Prostate gland (tissue), 2 donors: ENCODE measurements at regions not wholly inside any gene's neighbourhood (a gene's known extent, or its start where the extent isn't known, plus 50 kb on each side); places are given as distances from the start of the nearest gene placed in this dataset.

ENCODE experiments used
- DNase-seq: peaks from one replicate; pipeline ENCODE4 v3.0.0-alpha.2; 2019; ENCODE audit warnings: low spot score
- H3K27ac ChIP-seq, 2 donors: fragments of 200-600 bp; sonication (generic); 2 replicates each; pipeline ENCODE4 v1.5.1; 2017 to 2019
- H3K27me3 ChIP-seq: fragments of 200-600 bp; sonication (generic); replicated peaks from 2 replicates; pipeline ENCODE4 v1.5.1; 2019; ENCODE audit not compliant: insufficient read depth
- H3K36me3 ChIP-seq, 2 donors: fragments of 200-600 bp; sonication (generic); 1 replicate in 1 of 2; 2 replicates in 1 of 2; pipeline versions ENCODE4 v1.5.1 to v1.8.1; 2017 to 2019
- H3K4me1 ChIP-seq: fragments of 200-600 bp; sonication (generic); replicated peaks from 2 replicates; pipeline ENCODE4 v1.5.1; 2019
- H3K4me3 ChIP-seq, 2 donors: fragments of 200-600 bp; sonication (generic); 2 replicates each; pipeline ENCODE4 v1.5.1; 2017 to 2019
- H3K9me3 ChIP-seq: fragments of 200-600 bp; sonication (generic); 2 replicates; pipeline ENCODE4 v1.5.1; 2017
- CTCF ChIP-seq, 4 experiments: fragments of 200-600 bp in 2 of 4; fragments of 450-650 bp in 2 of 4; sonication (generic) in 2 of 4; IDR thresholded peaks; 1 replicate in 3 of 4; 2 replicates in 1 of 4; pipeline ENCODE4 v1.5.1; 2016 to 2019; ENCODE audit warnings: antibody characterized with exemption in 4 of 4, mild to moderate bottlenecking in 2 of 4, moderate library complexity in 2 of 4
- POLR2A ChIP-seq: fragments of 450-650 bp; IDR thresholded peaks from one replicate; pipeline ENCODE4 v1.6.1; 2016; ENCODE audit warnings: antibody characterized with exemption, mild to moderate bottlenecking
- POLR2AphosphoS5 ChIP-seq: sonication (generic); formaldehyde crosslinking; IDR thresholded peaks from one replicate; pipeline ENCODE4 v1.6.1; 2017; ENCODE audit warnings: antibody characterized with exemption
- WGBS: methylation state at CpG from one replicate; pipeline ENCODE4 v1.1.5; 2018; 5-methylcytosine and 5-hydroxymethylcytosine counted together
- intact Hi-C: fragments of 100-400 bp; cut with DNase I; formaldehyde crosslinking; loops from one replicate; pipeline ENCODE4 v1.14.2; 2022

DNA sequence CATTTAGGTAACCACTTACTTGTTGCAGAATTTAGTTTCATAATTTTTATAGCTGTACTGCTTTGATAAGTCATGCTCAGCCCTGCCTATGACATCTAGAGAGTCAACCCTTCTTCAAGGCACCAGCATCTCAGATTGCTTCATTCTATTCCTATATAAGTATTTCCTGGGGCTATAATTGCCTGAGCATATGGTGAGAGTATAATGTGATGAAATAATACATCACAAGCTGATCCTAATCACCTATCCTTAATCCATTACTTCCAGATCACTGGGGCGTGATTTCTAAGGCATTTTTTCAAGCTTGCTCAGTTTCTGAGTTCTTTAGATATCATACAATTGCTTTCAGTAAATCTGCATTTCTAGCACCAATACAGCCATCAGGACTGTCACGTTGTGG is 200.0 kb upstream of the NPY2R start:
- Histone ChIP-seq H3K36me3 (no peaks in the 10 kb centered on the region), H3K27ac (no peak overlapping the region), H3K9me3 (no peaks in the 10 kb centered on the region), H3K27me3 (no peaks in the 10 kb centered on the region), H3K4me1 (no peaks in the 10 kb centered on the region), H3K4me3 (no peak overlapping the region)
- 87% methylated on average over 2 of the region's 2 CpGs for WGBS
- no peak for DNase-seq
- no peak for TF ChIP-seq POLR2A
- TF ChIP-seq POLR2AphosphoS5, result no peak
- TF ChIP-seq CTCF (IDR thresholded peaks at IDR 0.05), result no peak
- intact Hi-C loops, result no loop called here

DNA sequence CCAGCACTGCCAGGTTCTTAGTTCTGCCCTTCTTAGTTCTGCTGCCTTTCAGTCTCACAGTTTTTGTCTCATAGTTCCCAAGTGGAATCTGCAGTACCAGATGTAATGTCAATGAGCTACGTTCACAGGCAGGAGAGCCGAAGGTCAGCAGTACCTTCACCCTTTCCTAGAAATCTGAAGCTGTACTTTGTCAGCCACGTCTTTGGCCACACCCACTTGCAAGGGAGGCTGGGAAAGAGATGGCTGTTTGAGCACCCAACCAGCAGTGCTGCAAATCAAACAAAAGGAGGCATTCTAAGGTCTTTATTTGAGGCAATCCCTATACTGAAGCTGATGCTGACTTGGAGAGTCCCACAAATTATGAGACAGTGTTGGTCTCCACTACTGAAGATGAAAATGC is 199.1 kb upstream of the NPY2R start:
- Histone ChIP-seq H3K27me3 (no peaks in the 10 kb centered on the region), H3K4me1 (no peaks in the 10 kb centered on the region), H3K4me3 (no peak overlapping the region), H3K27ac (no peak overlapping the region), H3K9me3 (no peaks in the 10 kb centered on the region), H3K36me3 (no peaks in the 10 kb centered on the region)
- WGBS, result 74% methylated on average over 3 of the region's 3 CpGs
- no peak for DNase-seq
- intact Hi-C loops, result no loop called here
- no peak for TF ChIP-seq POLR2A
- TF ChIP-seq POLR2AphosphoS5, result no peak
- no peak for TF ChIP-seq CTCF (IDR thresholded peaks at IDR 0.05)

DNA sequence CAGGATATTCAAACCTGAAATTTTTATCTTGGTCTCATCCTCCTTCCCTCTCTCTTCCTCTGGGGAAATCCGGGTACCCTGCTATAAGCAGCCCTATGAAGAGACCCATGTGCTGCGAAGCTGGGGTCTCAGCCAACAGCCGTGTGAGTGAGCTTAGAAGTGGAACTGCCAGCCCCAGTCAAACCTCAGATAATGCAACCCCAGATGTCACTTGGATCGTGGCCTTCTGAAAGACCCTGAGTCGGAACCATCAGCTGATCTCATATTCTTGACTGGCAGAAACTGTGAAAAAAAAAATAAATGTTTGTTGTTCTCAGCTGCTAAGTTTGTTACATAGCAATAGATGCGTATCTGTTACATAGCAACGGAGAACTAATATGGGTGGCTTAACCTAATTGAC is 198.1 kb upstream of the NPY2R start:
- Histone ChIP-seq H3K27ac (no peak overlapping the region), H3K4me1 (no peaks in the 10 kb centered on the region), H3K36me3 (no peaks in the 10 kb centered on the region), H3K4me3 (no peak overlapping the region), H3K27me3 (no peaks in the 10 kb centered on the region), H3K9me3 (no peaks in the 10 kb centered on the region)
- 89% methylated on average over 7 of the region's 7 CpGs for WGBS
- TF ChIP-seq POLR2AphosphoS5, result no peak
- no peak for TF ChIP-seq POLR2A
- no peak for TF ChIP-seq CTCF (IDR thresholded peaks at IDR 0.05)
- intact Hi-C loops, result no loop called here
- no peak for DNase-seq

DNA sequence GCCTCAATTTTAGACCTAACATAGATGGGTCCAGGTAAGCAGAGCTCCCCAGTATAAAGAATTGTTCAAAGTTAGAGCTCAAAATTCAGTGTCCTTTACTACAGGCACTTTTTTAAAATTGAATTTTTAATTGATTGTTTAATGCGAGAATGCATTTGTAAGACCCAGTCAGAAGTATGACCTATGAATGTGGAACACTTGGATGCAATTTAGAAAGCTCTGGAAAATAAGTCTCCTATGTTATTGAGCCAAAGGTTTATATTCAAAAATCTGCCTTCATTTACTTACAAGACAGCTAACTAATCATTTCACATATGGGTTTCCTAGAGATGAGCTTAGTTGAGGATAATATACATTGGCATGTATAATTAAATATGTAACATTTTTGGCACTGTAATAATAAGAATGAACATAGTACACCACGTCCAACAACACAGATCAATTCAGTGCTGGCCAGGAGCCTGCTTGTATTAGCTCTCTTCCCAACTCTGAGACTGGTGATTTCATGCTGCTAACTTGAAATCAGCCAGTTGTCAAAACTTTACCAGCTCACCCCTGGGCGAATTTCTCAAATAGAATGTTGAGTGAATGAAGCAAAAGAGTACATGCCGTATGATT is 197.2 kb upstream of the NPY2R start:
- H3K27ac ChIP-seq, result no peak overlapping the region
- intact Hi-C loops, result no loop called here
- no peaks in the 10 kb centered on the region for H3K27me3 ChIP-seq
- no peaks in the 10 kb centered on the region for H3K9me3 ChIP-seq
- 65% methylated on average over 4 of the region's 4 CpGs for WGBS
- H3K4me1 ChIP-seq, result no peaks in the 10 kb centered on the region
- no peak for TF ChIP-seq CTCF (IDR thresholded peaks at IDR 0.05)
- TF ChIP-seq POLR2AphosphoS5, result no peak
- TF ChIP-seq POLR2A, result no peak
- no peak for DNase-seq
- H3K4me3 ChIP-seq, result no peak overlapping the region
- no peaks in the 10 kb centered on the region for H3K36me3 ChIP-seq

- H3K27me3 ChIP-seq, result no peaks in the 10 kb centered on the region
- no peaks in the 10 kb centered on the region for H3K36me3 ChIP-seq
- no peaks in the 10 kb centered on the region for H3K4me1 ChIP-seq
- intact Hi-C loops, result no loop called here
- TF ChIP-seq POLR2AphosphoS5 (no peak), POLR2A (no peak), CTCF (IDR thresholded peaks at IDR 0.05) (no peak)
- 66% methylated on average over 1 of the region's 1 CpG for WGBS
- DNase-seq, result no peak
- no peak overlapping the region for H3K27ac ChIP-seq
- H3K9me3 ChIP-seq, result no peaks in the 10 kb centered on the region
- H3K4me3 ChIP-seq, result no peak overlapping the region
These were observed 196.0 kb upstream of the NPY2R start for GRCh38 chr4:155012469-155012868.
